ENCODE measurements at regions not wholly inside any gene's neighbourhood (a gene's known extent, or its start where the extent isn't known, plus 50 kb on each side); places are given as distances from the start of the nearest gene placed in this dataset.

DNA sequence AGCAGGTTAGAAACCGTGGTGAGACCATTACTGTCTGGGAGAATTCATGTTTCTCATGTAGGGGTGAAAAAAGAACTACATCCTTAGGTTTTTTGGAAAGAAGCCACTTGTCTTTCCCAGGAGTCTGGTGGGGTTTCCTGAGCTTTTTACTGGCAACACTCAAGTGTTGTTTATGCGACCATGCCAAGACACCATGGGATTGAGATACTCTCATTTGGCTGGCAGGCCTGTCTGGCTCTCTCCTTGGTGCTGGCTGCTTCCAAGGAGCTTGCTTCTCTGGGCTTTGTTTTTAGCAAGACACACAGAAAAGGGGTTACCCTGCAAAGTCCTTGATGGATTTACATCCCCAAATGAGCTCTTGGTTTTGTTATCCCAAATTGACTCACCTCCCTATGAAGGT lies 80.9 kb upstream of the ISL1 start:
- TF ChIP-seq CTCF (IDR thresholded peaks at IDR 0.05; ENCODE audit: insufficient read depth, low read length, poor library complexity, severe bottlenecking) (no peak), EZH2phosphoT487 (conservative IDR thresholded peaks at IDR 0.05; ENCODE audit: low read length) (no peak)
